ENCODE measurements at regions not wholly inside any gene's neighbourhood (a gene's known extent, or its start where the extent isn't known, plus 50 kb on each side); places are given as distances from the start of the nearest gene placed in this dataset.

- in situ Hi-C loops (cut with MboI; ENCODE audit: low sequenced_read_pairs) = no loop called here
- dilution Hi-C loops (cut with HindIII; ENCODE audit: low sequenced_read_pairs, unreplicated experiment) = no loop called here
- H3K56ac ChIP-seq (ENCODE audit: extremely low read depth, insufficient read depth, low read length) = no peak overlapping the region
- H2BK15ac ChIP-seq (ENCODE audit: low read depth, low read length) = no peak overlapping the region
- H4K20me1 ChIP-seq (ENCODE audit: insufficient read depth, low read length) = no peaks in the 10 kb centered on the region
- WGBS, 2 experiments (ENCODE audit: extremely low coverage in 2 of 2, insufficient read length in 1 of 2) = 78% methylated on average over 6 of the region's 10 CpGs; no CpG with 5 or more reads in 1 of the 2 experiments
- TF ChIP-seq RAD21 (IDR thresholded peaks at IDR 0.05; ENCODE audit: low read length) (no peak), MAZ (IDR thresholded peaks at IDR 0.05; ENCODE audit: borderline replicate concordance, low read depth, low read length) (no peak), MAFK (IDR thresholded peaks at IDR 0.05; ENCODE audit: low read depth, low read length) (no peak)
- no peak overlapping the region for H2AK5ac ChIP-seq (ENCODE audit: low read depth, low read length)
- H4K8ac ChIP-seq (ENCODE audit: low read depth in 2 of 2, low read length in 2 of 2) = no peak overlapping the region
- no peak overlapping the region for H3K4ac ChIP-seq (ENCODE audit: low read depth, low read length)
- H4K5ac ChIP-seq (ENCODE audit: low read depth, low read length) = no peak overlapping the region
- H2AK9ac ChIP-seq (replicated peaks; ENCODE audit: low read depth, low read length, poor library complexity) = no peak overlapping the region
- CTCF ChIA-PET = no interaction called here
- no peak overlapping the region for H3K4me2 ChIP-seq (ENCODE audit: low read depth, low read length)
- no peak for DNase-seq
- no peaks in the 10 kb centered on the region for H3K79me1 ChIP-seq (ENCODE audit: low read depth in 1 of 2, low read length in 2 of 2)
- no peaks in the 10 kb centered on the region for H3K4me1 ChIP-seq (ENCODE audit: control insufficient read depth, insufficient read depth, low read length)
- no TSS peak for BruUV-seq (replicated peaks)
- H2BK120ac ChIP-seq (ENCODE audit: low read depth, low read length) = no peak overlapping the region
- H3K27me3 ChIP-seq (ENCODE audit: control insufficient read depth, insufficient read depth, low read length) = no peaks in the 10 kb centered on the region
- ATAC-seq (ENCODE audit: low read depth) = no peak
- H2BK5ac ChIP-seq (ENCODE audit: low read depth, low read length, poor library complexity, severe bottlenecking) = no peak overlapping the region
- no peak overlapping the region for H3K18ac ChIP-seq (ENCODE audit: low read depth, low read length)
- no peak overlapping the region for H3K9ac ChIP-seq (ENCODE audit: low read depth, low read length)
- no peak overlapping the region for H3K23ac ChIP-seq (ENCODE audit: low read depth, low read length)
- intact Hi-C loops (cut with micrococcal nuclease) = no loop called here
- H3K14ac ChIP-seq (replicated peaks; ENCODE audit: low read depth, low read length) = no peak overlapping the region
- peaks cover 8% of the 10 kb centered on the region for H3K9me3 ChIP-seq (ENCODE audit: control insufficient read depth, insufficient read depth, low read length)
- H2AFZ ChIP-seq (replicated peaks; ENCODE audit: low read length, poor library complexity) = no peak overlapping the region
- no peaks in the 10 kb centered on the region for H3K9me1 ChIP-seq (ENCODE audit: insufficient read depth, low read length)
- no peak overlapping the region for H4K91ac ChIP-seq (ENCODE audit: insufficient read depth, low read depth, low read length)
- no peak overlapping the region for H3K27ac ChIP-seq (ENCODE audit: insufficient read depth, low read length)
- H3K36me3 ChIP-seq (ENCODE audit: control insufficient read depth, insufficient read depth, low read length) = no peaks in the 10 kb centered on the region
- H2BK20ac ChIP-seq (ENCODE audit: low read depth, low read length) = no peak overlapping the region
- H3K4me3 ChIP-seq (ENCODE audit: insufficient read depth, low read depth, low read length) = no peak overlapping the region
- POLR2A ChIA-PET (ENCODE audit: unreplicated experiment) = no interaction called here
Observed at GRCh38 chr15:24747376-24747775, 71.8 kb downstream of the NPAP1 start.

Data from IMR-90 (cell line).